IPS-NIHi7 (cell line): ENCODE measurements at regions not wholly inside any gene's neighbourhood (a gene's known extent, or its start where the extent isn't known, plus 50 kb on each side); places are given as distances from the start of the nearest gene placed in this dataset.

ENCODE experiments used
- DNase-seq: peaks from one replicate; pipeline ENCODE4 v3.0.0; 2012; ENCODE audit warnings: mixed read lengths; ENCODE audit errors: extremely low spot score

DNA sequence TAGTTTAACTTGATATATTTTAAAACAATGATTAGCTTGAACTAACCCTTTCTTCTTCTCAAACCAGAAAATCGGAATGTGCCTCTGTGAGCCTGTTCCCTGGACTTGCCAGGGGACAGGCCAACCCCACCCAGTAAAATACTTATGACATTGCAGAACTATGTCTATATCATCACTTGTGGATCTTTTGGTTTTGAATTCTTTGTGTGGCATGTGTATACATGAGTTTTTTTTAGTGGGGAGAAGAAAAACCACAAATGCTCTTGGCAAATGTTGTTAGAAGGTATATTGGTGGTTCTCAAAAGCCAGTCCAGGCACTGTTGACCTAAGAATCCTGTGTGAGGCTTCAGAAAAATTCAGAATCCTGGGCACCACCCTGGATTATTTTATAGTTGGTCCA, 347.4 kb downstream of the SIPA1L2 start:
- no peak for DNase-seq

DNA sequence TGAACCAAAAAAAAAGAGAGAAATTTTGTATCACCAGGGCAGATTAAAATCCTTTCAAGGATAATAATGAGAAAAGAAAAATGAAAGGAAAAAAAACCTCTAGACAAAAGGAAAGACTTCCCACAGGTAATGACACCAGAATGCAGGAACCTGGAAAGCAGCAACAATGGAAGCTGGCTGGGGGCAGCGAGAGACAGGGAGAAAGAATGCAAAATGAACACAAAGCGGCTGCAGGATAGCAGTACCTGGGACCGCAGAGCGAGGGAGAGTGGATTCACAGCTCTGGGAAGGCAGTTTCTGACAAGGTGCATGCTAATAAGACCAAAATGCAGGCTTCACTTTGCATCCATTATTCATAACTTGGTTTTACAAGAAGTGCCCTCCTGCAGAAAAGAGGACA, 349.0 kb downstream of the SIPA1L2 start:
- peak; percentile 69 for DNase-seq

GRCh38 chr1:232279909-232280400, 350.0 kb downstream of the SIPA1L2 start:
- DNase-seq, result no peak

GRCh38 chr1:232278925-232279324, 351.0 kb downstream of the SIPA1L2 start:
- no peak for DNase-seq

DNA sequence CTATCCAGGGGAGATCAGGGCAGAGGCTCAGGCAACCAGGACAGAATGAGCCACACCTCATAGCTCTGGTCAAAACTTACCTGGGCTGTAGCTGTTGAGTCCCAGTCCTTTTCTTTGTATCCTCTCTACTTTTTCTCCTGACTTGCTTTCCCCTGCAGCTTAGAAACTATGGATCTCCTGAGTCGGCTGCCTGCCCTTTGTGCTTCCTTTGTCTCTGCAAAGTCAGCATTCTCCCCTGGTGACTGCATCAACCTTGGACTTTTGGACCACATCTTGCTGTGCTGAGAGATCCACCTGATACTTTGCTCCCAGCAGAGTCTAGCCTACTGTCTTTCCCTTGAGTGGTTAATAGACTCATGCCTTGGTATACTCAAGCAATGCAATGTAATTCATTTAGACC, 353.3 kb downstream of the SIPA1L2 start:
- DNase-seq, result no peak

- DNase-seq, result no peak
These were observed 354.8 kb downstream of the SIPA1L2 start for GRCh38 chr1:232274999-232275710.

- DNase-seq, result no peak
These were observed 355.6 kb downstream of the SIPA1L2 start for GRCh38 chr1:232274236-232274855.

- no peak for DNase-seq
These were observed 356.9 kb downstream of the SIPA1L2 start for GRCh38 chr1:232273011-232273410.

DNA sequence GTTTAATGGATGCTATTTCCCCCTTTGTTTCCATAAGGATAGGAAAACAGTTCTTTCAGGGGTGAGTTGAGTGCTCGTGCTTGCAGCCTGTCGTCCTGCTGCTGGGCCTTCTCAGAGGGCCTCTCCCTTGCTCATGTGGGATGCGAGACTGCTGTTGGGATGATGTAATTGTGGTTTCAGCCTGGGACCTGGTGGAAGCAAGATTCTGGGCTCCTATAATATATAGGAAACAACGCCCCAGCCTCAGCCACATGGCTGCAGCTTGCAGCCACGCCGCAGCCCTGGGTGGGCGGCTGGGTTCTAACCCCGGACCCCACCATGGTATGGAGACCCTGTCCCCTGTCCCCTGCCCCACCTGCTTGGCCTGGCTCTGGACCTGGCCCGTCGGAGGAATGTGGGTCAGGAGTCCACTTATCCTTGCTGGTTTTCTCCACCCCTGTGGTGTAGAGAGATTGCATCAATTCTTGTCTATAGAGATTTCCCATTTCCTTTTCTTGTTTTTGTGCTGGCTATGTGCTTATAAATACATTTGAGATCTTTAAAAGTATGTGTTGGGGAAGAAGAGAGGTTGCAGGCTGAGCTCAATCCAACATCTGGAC, 357.8 kb downstream of the SIPA1L2 start:
- DNase-seq, result no peak

GRCh38 chr1:232271299-232271698, 358.6 kb downstream of the SIPA1L2 start:
- DNase-seq, result no peak

DNA sequence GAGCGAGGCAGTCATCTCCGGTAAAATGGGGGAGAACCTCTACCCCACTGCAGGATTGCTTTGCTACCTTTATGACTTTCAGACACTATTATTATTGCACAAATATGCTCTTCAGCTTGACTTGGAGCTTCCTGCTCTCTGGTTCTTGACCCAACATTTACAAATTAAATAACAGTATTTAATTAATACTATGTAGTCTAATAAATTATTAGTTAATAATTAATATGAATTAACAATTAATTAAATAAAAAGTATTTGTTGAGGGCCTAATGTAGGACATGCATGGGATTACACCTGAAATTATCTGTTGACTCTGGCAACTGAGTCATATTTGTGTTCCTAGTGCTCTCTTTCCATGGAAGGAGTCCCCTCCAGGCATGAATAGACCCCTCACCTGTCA, 359.9 kb downstream of the SIPA1L2 start:
- DNase-seq, result no peak

- no peak for DNase-seq
These were observed 361.9 kb downstream of the SIPA1L2 start for GRCh38 chr1:232267837-232268598.

- no peak for DNase-seq
These were observed 362.7 kb downstream of the SIPA1L2 start for GRCh38 chr1:232267092-232267836.

- DNase-seq, result no peak
These were observed 366.5 kb downstream of the SIPA1L2 start for GRCh38 chr1:232263452-232263851.

DNA sequence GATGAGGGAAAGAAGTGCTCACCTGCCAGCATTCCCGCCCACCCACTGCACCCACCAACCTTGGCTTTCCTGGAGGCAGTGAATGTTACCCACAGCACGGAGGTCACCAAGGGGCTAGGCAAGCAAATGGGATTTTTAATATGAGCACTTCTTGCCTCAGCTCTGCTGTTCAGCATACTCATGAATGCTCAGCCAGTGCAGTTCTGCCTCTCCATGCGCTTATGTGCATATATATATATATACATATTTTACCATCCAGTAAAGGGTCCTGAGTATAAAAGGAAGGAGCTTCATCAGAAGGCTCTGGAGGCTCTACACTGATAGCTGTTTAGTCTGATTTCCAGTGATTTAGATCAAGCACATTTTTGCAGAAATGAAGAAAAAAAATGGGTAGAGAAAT, 366.9 kb downstream of the SIPA1L2 start:
- no peak for DNase-seq

- DNase-seq, result no peak
These were observed 369.1 kb downstream of the SIPA1L2 start for GRCh38 chr1:232260861-232261260.

- DNase-seq, result no peak
These were observed 369.9 kb downstream of the SIPA1L2 start for GRCh38 chr1:232260045-232260444.

GRCh38 chr1:232259333-232259732, 370.6 kb downstream of the SIPA1L2 start:
- DNase-seq, result no peak

GRCh38 chr1:232252546-232253118, 377.3 kb downstream of the SIPA1L2 start:
- no peak for DNase-seq

DNA sequence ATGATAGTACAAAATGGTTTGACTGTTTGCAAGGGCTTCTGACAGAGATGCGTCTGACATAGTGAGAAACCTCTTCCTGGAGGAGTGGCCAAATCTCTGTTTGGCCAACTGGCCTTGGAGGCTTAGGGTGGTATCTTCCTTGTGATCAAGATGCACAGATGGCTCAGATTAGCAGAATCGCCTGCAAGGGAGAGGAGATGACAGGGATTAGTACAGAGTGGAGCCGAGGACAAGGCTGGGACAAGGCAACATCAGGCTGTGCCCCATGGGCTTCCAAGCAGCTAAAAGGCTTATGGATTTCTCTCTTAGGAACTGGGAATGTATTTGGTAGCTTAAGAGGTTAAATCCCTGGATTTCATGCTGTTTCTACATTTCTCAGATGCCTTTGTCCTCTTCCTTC, 379.1 kb downstream of the SIPA1L2 start:
- DNase-seq, result no peak
